GOT3 (cell line): ENCODE measurements at regions not wholly inside any gene's neighbourhood (a gene's known extent, or its start where the extent isn't known, plus 50 kb on each side); places are given as distances from the start of the nearest gene placed in this dataset.

ENCODE experiments used
- DNase-seq: peaks from one replicate; lab custom pipeline; 2025; ENCODE audit warnings: mixed read lengths; lab: John Stamatoyannopoulos, UW

DNA sequence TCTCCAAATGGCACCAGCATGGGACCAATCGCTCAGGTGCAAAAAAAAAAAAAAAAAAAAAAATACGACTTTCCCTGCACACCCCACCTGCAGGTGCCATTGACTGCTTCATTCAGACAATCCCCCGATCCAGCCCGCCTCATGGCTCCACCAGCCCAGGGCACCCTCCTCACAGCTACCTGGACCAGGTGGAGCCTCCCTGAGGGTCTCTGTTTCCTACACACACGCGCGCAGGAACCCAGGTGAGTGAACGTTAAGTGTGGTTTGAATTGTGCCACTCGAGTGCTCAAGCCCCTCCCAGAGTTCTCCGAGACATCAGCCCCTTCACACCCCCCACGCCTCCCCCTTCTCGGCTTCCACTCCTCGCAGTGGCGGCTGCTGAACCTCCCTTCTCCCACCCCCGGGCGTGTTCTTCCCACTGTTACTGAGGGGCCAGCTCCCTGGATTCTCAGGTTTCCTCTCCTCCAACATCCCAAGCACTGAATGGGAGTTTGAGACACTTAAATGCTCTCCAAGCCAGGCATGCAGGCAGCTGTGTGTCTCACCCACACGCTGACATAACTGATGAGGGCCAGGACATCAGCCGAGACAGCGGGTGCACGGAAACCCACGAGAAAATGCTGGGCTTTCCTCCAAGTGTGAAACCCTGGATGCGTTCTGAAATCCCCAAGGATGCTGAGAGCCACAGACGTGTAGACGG is 88.8 kb upstream of the SNTG2 start:
- no peak for DNase-seq

DNA sequence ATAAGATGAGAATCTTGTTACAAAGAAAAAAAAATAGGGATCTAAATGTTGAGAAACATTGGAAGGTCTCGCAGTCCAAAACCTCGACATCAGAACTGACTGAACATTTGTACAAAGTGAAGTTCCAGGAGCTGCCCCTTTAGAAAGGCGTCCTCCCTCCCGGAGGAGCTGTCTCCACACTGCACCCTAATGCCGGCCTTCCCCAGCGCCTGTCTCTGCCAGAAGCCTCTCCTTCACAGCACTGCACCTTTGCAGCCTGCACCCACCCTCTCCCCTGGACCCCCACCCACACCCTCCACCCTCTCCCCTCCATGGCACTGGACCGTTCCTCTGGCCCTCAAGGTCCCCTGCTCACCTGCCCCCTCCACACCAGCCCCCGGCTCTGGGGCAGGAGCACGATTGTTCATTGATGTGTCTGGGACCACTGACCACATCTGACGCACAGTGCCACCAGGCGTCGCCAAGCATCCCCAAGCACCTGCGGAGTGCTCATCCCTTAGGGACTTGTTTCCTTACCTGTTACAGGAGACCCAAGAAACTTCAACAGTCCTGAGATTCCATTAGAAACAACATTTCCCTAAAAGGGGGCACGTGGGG is 90.3 kb upstream of the SNTG2 start:
- DNase-seq: no peak

DNA sequence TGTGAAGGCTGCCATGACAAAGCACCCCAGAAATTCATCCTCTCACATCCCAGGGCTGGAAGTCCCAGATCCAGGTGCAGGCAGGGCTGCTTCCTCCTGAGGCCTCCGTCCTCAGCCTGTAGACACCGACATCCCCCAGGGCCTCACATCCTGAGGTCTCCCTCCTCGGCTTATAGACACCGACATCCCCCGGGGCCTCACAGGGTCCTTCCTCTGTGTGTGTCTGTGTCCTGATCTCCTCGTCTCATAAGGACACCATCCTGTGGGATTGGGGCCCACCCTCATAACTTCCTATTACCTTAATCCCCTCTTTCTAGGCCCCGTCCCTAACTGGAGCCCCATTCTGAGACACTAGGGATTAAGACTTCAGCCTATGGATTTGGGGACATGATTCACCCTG is 92.0 kb upstream of the SNTG2 start:
- no peak for DNase-seq

DNA sequence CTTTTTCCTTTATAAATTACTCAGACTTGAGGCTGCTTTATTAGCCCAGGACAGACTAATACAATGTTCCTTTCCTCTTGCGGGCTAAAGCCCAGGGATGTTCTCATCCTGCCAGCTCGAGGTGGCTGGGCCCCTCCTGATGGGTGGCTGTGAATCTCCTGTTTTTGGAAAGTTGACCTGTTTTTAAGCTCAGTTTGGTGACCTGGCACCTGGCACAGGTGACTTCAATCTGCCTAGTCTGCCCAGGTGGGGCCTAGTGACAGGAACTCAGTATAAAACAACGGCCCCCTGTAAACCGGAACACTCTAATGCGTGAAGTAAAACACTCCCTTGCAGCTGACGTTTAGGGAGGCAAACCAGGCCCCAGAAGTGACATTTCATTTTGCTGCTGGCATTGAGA is 92.7 kb upstream of the SNTG2 start:
- DNase-seq: no peak

DNA sequence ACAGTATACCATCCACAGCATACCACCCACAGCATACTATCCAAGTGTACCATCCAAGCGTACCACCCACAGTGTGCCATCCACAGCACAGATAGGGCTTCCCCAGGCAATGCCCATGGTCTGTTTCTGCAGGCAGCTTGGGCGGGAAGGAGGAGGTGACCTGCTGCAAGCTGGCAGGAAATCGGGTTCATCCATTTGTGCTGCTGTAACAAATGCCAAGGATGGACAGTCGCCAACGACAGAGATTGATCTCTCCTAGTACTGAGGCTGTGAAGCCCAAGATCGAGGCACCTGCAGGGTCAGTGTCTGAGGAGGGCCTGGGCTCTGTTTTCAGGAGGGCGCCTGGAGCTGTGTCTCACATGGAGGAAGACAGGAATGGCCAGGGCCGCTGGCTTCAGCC is 93.6 kb upstream of the SNTG2 start:
- no peak for DNase-seq

DNA sequence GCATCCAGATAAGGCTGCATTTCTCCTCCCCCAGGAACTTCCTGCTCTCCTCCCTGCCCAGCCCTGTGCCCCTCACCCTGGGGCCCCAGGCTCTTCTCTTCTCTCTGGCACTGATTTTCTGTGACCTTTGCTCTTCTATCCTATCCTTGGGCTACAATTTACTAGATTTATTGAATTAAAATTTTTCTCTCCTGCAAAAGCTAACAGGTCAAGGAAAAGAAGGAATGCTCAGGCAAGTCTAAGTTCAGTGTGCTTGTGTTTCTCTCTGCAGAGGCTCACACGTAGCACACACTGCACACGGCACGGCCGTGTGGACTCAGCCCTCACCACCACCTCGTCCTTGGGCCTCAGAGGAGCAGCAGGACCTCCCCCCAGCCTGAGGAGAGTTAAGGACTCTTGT is 94.2 kb upstream of the SNTG2 start:
- DNase-seq: no peak

DNA sequence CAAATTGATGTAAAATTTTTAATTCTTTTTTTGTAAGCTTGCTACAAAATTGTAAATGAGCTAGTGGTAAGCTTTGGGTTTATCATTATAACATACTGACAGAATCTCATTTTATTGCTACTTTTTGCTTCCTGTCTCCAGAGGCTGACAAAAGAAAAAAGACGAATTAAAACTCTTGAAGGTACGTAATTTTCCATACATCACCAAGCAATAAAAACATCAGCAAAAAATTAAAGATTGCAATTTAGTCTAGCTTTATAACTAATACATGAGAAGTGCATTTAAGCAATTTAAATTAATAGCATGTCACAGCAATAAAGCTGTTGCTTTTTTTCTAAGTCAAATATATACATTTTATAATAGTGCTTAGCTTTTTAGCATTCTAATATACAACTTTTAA is 94.6 kb upstream of the SNTG2 start:
- DNase-seq: no peak

DNA sequence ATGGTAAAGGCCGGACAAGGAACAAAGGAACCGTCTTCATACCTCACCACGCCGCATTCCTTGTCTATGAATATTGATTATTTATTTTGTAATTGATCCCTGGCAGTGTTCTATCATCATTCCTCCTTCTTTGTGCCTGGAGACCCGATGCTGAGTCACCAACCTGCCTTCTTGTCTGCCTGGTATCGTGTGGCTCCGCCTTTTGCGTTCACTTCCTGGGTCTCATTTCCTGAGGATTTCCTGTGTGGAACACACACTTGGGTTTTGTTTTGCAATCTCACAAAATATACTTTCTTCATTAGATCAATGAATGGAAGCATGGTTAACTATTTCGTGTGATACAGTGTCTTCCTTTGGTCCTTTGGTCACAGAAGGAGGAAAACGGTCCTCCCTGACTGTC is 95.5 kb upstream of the SNTG2 start:
- DNase-seq: no peak

DNA sequence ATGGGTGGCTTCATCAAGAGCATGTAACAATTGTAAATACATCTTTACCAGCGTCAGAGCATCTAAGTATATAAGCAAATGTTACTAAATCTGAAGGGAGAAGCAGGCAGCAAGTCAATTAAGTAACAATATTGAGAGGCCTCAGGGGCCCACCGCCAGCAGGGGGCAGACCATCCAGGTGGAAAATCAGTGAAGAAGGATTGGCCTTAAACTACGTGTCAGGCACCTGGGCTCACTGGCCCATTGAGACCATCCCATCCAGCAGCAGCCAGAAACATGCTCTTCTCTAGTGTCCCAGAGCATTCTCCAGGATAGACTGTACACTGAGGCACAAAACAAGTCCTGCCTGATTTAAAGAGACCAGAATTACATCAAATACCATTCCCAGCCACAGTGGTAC is 96.2 kb upstream of the SNTG2 start:
- DNase-seq: no peak

DNA sequence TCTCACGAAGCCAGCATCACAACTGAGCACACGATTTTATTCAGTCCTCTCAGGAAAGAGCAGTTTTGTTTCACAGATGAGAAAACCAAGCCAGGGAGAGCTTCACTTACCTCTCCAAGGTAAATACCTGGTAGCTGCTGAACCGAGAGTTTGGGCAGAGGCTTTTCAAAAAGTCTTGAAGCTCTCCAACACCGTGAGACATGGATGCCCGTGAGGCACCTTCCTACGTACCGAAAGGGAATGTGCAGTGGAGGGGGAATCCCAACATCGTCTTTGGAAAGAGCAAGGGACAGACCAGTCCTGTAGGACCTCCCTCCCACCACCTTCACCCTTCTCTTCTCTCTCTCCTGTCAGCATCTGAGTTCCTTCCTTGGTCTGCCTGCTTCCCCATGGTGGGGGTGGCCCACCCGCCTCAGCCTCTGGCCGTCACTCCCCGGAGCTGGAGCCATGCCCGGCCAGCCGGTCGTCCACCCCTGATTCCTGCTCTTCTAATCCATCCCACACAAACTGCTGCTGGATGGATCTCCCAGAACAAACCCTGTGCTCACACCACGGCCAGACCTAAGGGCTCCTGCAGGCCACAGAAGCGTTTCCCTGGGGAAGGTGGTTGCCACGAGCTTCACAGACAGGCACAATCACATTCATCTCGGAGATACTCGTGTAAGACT is 97.3 kb upstream of the SNTG2 start:
- DNase-seq: no peak

DNA sequence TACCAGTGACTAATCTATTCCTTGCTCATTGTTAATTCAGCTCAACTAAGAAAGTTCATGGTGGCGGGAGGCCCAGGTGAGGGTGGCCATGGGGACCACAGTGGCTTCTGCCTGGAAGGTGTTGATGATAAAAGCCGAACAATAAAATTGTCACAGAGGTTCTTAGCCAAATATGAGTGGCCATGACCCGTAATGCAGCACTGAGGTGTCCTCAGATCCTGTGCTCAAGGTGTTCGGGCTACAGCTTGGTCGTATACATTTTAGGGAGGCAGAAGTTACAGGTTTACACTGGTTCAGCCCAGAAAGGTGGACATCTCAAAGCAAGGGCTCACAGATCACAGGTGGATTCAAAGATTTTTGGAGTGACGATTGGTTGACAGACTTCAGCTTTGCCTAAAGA is 98.5 kb upstream of the SNTG2 start:
- no peak for DNase-seq

DNA sequence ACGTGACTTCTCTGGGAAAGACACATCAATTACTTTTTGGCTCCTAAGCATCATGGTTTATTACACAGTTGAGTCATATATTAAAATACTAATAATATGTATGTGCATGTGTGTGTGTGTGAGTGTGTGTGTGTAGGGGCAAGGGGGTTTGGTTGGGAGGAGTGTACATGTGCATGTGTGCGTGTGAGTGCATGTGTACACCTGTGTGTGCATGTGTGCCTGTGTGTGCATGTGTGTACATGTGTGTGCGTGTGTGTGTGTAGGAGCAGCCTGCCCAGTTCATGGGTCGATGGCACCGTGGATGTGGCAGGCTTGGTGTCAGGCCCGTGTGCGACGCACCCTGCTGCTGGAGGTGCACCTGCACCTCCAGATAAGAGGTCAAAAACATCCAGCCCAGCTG is 99.0 kb upstream of the SNTG2 start:
- no peak for DNase-seq

DNA sequence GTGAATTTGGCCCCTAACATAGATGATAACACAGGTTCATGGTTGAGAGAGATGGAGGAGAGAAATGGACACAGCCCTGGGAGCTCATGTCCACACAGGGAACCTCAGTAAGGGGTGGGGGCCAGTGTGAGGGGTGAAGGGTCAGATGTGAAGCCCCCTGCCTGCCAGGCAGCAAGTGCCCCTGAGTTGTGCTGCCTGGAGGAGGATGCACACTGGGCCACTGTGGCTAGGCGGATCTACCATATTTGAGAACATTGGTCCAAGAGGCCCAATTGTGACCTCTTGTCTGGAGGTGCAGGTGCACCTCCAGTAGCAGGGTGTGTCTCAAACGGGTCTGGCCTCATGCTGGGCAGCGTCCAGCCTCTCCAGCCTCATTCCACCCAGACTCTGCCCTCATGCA is 99.6 kb upstream of the SNTG2 start:
- DNase-seq: no peak

DNA sequence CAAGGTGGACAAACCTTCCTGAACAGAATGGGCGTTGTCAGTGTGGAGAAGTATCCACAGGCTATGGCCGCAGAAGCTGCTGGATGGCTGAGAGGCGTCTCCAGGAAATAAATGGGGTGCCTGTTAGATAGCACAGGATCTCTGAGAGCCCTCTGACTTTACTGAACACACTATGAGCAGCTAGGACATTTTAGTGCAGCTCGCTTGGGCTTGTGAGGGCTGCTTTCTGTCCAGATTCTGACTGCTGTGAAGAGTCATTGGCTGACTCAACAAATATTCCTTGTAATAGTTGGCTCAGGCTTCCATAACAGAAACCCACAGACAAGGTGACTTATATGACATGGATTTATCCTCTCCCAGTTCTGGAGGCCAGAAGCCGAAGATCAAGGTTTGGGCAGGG is 100.2 kb upstream of the SNTG2 start:
- DNase-seq: no peak

DNA sequence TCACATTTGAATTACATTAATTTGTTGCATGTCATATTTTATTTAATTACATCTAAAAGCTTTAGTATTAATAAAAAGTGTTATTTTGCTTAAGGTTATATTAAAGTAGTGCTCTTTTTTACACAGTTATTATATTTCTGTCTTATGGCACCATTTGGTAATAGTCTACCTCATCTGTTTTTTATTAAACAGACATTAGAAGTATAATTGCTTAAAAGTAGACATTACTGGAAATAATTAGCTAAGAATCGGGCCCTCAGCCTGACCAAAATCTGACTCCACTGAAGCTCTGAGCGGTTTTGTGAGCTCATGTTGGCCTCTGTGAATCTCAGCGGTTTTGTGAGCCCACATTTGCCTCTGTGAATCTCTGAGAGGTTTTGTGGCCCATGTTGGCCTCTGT is 102.5 kb upstream of the SNTG2 start:
- no peak for DNase-seq

DNA sequence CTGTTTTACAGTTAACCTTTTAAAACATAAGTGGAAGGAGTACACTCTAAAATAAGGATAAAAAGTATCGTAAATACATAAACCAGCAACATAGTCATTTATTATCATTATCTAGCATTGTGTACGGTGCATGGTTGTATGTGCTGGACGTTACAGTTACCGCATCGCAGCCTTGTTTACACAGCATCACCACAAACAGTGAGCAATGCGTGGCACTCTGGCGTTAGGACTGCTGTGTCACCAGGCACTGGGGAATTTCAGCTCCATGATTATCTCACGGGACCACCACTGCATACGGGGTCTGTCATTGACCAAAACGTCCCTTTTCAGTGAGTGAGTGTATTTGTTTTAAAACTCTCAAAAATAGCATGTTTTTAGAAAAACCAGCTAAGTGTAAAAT is 103.0 kb upstream of the SNTG2 start:
- no peak for DNase-seq

DNA sequence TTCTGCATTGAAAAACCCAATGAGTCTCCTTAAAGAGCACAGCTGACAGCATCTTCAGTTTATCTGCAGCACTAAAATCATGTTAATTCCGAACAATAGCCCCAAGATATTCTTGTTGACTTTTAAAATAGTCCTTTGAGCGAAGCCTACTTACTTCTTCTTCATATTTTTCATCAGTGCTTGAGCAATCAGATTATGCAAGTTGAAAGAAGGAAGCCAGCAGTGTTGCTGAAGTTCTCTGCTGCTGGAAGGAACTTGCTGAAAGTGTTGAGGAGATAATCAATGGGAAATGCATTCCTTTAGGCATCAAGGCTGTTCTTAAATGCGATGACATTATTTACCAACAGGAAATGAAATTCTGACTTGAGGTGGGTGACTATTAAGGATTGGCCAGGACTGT is 105.9 kb upstream of the SNTG2 start:
- no peak for DNase-seq

DNA sequence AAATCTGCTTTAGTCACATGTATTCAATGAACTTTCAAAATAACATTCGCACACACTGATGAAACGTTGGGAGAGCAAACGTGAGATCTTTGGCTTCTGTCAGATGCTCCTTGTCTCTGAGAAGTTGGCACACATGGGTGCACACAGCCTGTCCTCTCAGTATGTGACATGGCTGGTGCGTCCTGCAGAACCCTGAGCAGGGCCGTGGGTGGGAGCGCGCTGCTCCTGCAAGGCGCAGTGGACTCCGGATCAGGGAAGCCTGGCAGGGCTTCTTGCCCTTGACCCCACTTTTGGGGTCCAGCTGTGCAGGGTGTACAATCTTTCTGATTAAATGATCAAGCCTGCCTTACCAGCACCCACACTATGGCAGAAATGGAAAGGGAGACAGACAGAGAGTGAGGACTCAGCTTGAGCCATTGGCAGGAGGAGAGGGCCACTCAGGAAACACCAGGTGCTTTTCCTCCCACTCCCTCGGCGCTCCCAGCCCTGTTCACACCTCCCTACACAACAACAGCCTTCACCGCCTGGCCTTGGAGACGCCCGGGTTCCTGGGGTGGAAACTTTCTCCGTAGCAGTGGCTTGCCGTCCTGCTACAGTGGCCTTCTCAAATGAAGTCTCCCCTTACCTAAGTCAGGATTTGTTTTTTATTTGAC is 108.4 kb upstream of the SNTG2 start:
- DNase-seq: no peak

DNA sequence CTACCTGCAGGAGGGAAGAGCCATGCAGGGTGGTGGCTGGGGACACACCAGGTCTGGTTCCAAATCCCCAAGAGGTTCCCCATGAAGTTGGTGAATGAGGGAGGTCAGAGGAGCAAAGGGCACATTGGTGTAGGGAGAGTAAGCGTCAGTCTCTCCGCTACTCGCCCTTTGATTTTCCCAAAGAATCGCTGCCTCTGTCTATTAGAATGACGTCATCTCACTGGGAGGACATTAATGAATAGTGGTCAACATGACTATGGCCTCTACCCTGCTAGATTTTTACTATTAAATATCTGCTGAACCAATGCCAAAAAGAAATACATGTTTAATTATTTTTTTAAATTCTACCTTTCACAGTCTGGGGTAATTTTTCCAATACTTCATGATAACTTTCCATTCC is 109.6 kb upstream of the SNTG2 start:
- no peak for DNase-seq

DNA sequence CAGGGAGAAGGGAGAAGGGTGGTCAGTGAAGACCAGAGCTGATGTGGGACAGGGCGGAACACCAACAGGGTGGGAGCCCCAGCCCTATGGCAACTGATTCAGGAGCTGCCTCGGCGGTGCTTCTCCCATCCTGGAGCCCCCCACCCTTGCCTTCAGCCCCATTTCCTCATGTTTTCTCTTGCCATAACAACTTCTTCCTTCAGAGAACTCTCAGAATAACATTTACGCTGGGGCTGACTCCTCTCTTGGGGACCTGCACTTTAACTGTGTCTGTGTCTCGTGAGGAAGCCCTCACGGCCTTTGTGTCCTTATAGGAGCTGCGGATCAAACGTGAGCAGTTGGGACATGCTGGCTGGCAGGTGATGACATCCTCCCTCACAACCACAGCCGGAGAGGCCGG is 116.4 kb upstream of the SNTG2 start:
- DNase-seq: no peak

DNA sequence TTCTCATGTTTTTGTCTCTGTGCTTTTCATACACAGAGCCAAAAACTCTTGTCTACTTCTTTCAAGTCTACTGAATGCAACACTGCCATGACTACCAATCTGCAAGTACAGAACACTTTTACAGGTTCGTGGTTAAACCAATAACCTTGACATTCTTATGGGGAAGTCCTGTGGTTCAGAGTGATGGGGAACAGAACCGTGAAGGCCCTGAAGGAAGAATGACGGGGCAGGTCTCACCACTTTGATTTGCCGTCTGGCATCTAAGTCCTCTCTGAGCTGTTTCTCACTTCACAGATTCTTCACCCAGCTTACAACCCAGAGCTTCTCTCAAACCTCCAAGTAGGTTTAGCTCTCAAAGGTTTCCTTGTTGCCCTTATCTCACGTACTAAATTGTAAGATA is 117.5 kb upstream of the SNTG2 start:
- DNase-seq: no peak

DNA sequence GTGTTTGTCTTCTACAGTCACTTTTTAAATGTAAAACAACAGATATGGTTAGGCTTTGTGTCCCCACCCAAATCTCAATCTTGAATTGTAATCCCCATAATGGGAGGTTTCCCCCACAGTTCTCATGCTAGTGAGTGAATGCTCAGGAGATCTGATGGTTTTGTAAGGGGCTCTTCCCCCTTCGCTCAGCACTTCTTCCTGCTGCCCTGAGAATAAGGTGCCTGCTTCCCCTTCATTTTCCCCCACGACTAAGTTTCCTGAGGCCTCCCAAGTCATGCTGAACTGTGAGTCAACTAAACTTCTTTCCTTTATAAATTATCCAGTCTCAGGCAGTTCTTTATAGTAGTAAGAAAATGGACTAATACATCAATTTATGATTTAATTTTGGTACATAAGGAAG is 118.0 kb upstream of the SNTG2 start:
- DNase-seq: no peak

DNA sequence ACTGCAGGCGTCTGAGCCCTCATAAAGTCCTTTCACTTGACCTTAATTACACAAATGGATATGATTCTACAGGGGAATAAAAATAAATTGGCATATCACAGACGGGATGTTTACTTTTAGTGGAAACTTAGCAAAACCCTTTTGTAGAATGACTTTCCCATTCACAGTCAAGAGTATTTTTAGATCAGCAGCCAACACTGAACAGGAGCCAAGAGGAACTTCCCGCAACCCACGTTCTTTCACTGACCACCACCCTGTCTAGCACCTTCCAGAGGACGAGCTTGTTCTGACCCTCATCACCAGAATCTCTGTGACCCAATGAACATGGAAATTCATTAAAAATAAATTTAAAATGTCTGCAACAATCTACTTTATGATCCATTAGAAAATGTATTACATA is 119.0 kb upstream of the SNTG2 start:
- DNase-seq: no peak

DNA sequence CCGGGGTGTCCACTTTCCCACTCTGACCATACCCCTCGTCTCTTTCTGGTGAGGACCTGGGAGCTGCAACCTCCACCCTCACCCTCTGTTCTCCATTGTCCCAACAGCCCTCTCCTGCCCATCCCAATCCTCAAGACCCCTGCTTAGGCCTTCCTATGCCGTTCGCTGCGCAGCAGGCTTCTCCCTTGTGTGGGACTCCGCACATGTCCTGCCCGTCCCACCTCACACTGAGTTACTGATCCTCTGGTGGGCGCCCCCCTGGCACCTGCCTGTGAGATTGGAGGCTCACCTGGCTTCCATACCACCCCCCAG is 119.5 kb upstream of the SNTG2 start:
- no peak for DNase-seq
